ENCODE measurements at regions not wholly inside any gene's neighbourhood (a gene's known extent, or its start where the extent isn't known, plus 50 kb on each side); places are given as distances from the start of the nearest gene placed in this dataset.
A peak's percentile ranks its signal among the peaks of the same experiment; 100 is the strongest.

- H3K4me3 ChIP-seq (ENCODE audit: low read depth, low read length) = no peak overlapping the region
- peak; percentile 84 for DNase-seq (ENCODE audit: low read depth, low spot score)
- in situ Hi-C loops (cut with HindIII; ENCODE audit: low sequenced_read_pairs) = no loop called here
- TF ChIP-seq CTCF (IDR thresholded peaks at IDR 0.05; ENCODE audit: low read depth, low read length) = no peak
Observed at GRCh38 chr16:65176603-65177002, 54.7 kb upstream of the CDH11 start.

GRCh38 chr16:65172356-65172755 lies 50.5 kb upstream of the CDH11 start:
- in situ Hi-C loops (cut with HindIII; ENCODE audit: low sequenced_read_pairs) = no loop called here
- no peak overlapping the region for H3K4me3 ChIP-seq (ENCODE audit: low read depth, low read length)
- no peak for DNase-seq (ENCODE audit: low read depth, low spot score)
- no peak for TF ChIP-seq CTCF (IDR thresholded peaks at IDR 0.05; ENCODE audit: low read depth, low read length)
